Heart left ventricle (tissue), 16 donors: ENCODE measurements at regions not wholly inside any gene's neighbourhood (a gene's known extent, or its start where the extent isn't known, plus 50 kb on each side); places are given as distances from the start of the nearest gene placed in this dataset.

Experiments
- ATAC-seq, 4 donors: fragments of 200-7000 bp; cut with Tn5 transposase; one replicate each; pipeline ENCODE4 v1.9.1; 2020 to 2022; ENCODE audit warnings: moderate library complexity in 4 of 4, mild to moderate bottlenecking in 3 of 4, moderate number of reproducible peaks in 1 of 4
- DNase-seq, 5 donors: peaks; one replicate each; pipeline ENCODE4 v3.0.0-alpha.2; 2020
- H3K27ac ChIP-seq, 12 donors: fragments of 200-600 bp; sonication (generic) in 4 of 12; one replicate each; pipeline versions ENCODE4 v1.5.0 to v1.8.0; 2016 to 2022; ENCODE audit warnings: mild to moderate bottlenecking in 2 of 12
- H3K27me3 ChIP-seq, 9 donors: fragments of 200-600 bp; sonication (generic) in 2 of 9; one replicate each; pipeline versions ENCODE4 v1.5.1 to v1.8.0; 2016 to 2022; ENCODE audit warnings: mild to moderate bottlenecking in 3 of 9
- H3K36me3 ChIP-seq, 9 donors: fragments of 200-600 bp; sonication (generic) in 2 of 9; one replicate each; pipeline versions ENCODE4 v1.5.0 to v1.8.0; 2018 to 2022; ENCODE audit warnings: mild to moderate bottlenecking in 2 of 9
- H3K4me1 ChIP-seq, 12 donors: fragments of 200-600 bp; sonication (generic) in 4 of 12; one replicate each; pipeline versions ENCODE4 v1.5.0 to v1.8.0; 2016 to 2022; ENCODE audit warnings: mild to moderate bottlenecking in 3 of 12
- H3K4me3 ChIP-seq, 12 donors: fragments of 200-600 bp; sonication (generic) in 4 of 12; one replicate each; pipeline versions ENCODE4 v1.5.0 to v1.8.0; 2017 to 2022; ENCODE audit warnings: mild to moderate bottlenecking in 9 of 12, moderate library complexity in 4 of 12
- H3K9me3 ChIP-seq, 12 donors: fragments of 200-600 bp; sonication (generic) in 4 of 12; one replicate each; pipeline versions ENCODE4 v1.5.0 to v1.8.0; 2016 to 2022; ENCODE audit warnings: mild to moderate bottlenecking in 1 of 12
- POLR2A ChIP-seq, 2 donors: fragments of 450-650 bp; IDR thresholded peaks; one replicate each; pipeline ENCODE4 v1.6.1; 2017; ENCODE audit warnings: antibody characterized with exemption in 2 of 2, mild to moderate bottlenecking in 2 of 2, moderate library complexity in 2 of 2
- WGBS, 4 donors: extraction: QIAGEN DNeasy Blood & Tissue Kit in 2 of 4; methylation state at CpG; one replicate each; pipeline versions ENCODE4 v1.1.5 to v1.1.7; 2013 to 2018; 5-methylcytosine and 5-hydroxymethylcytosine counted together
- intact Hi-C, 10 donors: fragments of 100-400 bp; cut with DNase I; formaldehyde crosslinking; loops; one replicate each; pipeline versions ENCODE4 v1.11.1 to v1.14.2; 2022
- TF ChIP-seq, protein P1 (sequence below), 12 donors: fragments of 200-600 bp; sonication (generic) in 4 of 12; IDR thresholded peaks; one replicate each; pipeline versions ENCODE4 v1.5.0 to v1.8.0; 2018 to 2022; ENCODE audit warnings: antibody characterized with exemption in 12 of 12, mild to moderate bottlenecking in 5 of 12
- donor health status: ischemic (EF 13 %, LVEDD 7.1; RV severe dilation, severe dysfunction).
- donor health status: healthy with polysubstance abuse.
- donor health status: DM: no; HTN: yes; CAD: no.
- donor health status: DM: no; HTN: no; CAD: no.
- donor health status: ischemic (EF 25% LVEDD 6.9; RV normal size, moderate dysfunction).
- donor health status: ischemic (EF 25% LVEDD 5.7; RV mildly dilated, moderate dysfunction).
- donor health status: healthy.
- donor health status: DM: yes; HTN: yes; CAD: no.
- donor health status: ischemic (EF 35%, LVEDD 5.7; RV mildly dilated, moderate dysfunction).
- donor health status: nonischemic (EF 11% LVEDD 7.7; RV severe dilation, severe dysfunction).
- donor health status: DM: yes; HTN: yes; CAD: no.
- donor health status: PGD.
- donor health status: ischemic (EF 29% LVEDD 5.4; RV normal size, mild dysfunction).
- donor health status: nonischemic (EF 23%, LVEDD 6.1; RV moderate dilation, normal function).

- Histone ChIP-seq H3K27ac (peak overlapping the region in 1 of 12 donors; percentile 87), H3K4me1 (peaks cover 0 to 73% (median 44%) of the 10 kb centered on the region in 12 donors), H3K36me3 (no peaks in the 10 kb centered on the region), H3K4me3 (no peak overlapping the region), H3K9me3 (no peaks in the 10 kb centered on the region), H3K27me3 (no peaks in the 10 kb centered on the region)
- 78 to 98% (median 95%) methylated on average over 3 of the region's 3 CpGs for WGBS, 4 donors
- DNase-seq = no peak
- intact Hi-C loops = loop anchor here in 2 of 10 donors (5.0 kb wide), 2 partner anchors 42 to 48 kb away; no protein-coding TSS in a partner anchor
- TF ChIP-seq, protein P1, sequence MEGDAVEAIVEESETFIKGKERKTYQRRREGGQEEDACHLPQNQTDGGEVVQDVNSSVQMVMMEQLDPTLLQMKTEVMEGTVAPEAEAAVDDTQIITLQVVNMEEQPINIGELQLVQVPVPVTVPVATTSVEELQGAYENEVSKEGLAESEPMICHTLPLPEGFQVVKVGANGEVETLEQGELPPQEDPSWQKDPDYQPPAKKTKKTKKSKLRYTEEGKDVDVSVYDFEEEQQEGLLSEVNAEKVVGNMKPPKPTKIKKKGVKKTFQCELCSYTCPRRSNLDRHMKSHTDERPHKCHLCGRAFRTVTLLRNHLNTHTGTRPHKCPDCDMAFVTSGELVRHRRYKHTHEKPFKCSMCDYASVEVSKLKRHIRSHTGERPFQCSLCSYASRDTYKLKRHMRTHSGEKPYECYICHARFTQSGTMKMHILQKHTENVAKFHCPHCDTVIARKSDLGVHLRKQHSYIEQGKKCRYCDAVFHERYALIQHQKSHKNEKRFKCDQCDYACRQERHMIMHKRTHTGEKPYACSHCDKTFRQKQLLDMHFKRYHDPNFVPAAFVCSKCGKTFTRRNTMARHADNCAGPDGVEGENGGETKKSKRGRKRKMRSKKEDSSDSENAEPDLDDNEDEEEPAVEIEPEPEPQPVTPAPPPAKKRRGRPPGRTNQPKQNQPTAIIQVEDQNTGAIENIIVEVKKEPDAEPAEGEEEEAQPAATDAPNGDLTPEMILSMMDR (IDR thresholded peaks at IDR 0.05) = no peak
- no peak for TF ChIP-seq POLR2A (IDR thresholded peaks at IDR 0.05)
- ATAC-seq = no peak
Observed at GRCh38 chr11:35084817-35085440, 54.0 kb upstream of the CD44 start.

- intact Hi-C loops = loop anchor here in 1 of 10 donors (5.0 kb wide), 1 partner anchor 42 kb away; no protein-coding TSS in a partner anchor
- peak in 3 of 5 donors; percentile 29 to 77 (median 40) for DNase-seq
Observed at GRCh38 chr11:35085531-35086165, 53.3 kb upstream of the CD44 start.

GRCh38 chr11:35087648-35088047, 51.3 kb upstream of the CD44 start:
- 18 to 40% (median 25%) methylated on average over 1 of the region's 1 CpG for WGBS, 4 donors
- Histone ChIP-seq H3K27ac (peak overlapping the region in 8 of 12 donors; percentile 31 to 81 (median 66)), H3K27me3 (no peaks in the 10 kb centered on the region), H3K9me3 (no peaks in the 10 kb centered on the region), H3K36me3 (no peaks in the 10 kb centered on the region), H3K4me1 (peaks cover 0 to 62% (median 42%) of the 10 kb centered on the region in 12 donors), H3K4me3 (no peak overlapping the region)
- DNase-seq (peak in 4 of 5 donors; percentile 69 to 76 (median 74)), ATAC-seq (peak; percentile 69 to 87 (median 84))
- TF ChIP-seq, protein P1 (IDR thresholded peaks at IDR 0.05) = no peak
- TF ChIP-seq POLR2A (IDR thresholded peaks at IDR 0.05) = no peak
- intact Hi-C loops = loop anchor here in 1 of 10 donors (5.0 kb wide), 1 partner anchor 40 kb away; no protein-coding TSS in a partner anchor

More at GRCh38 chr11:35085531-35086165, 53.3 kb upstream of the CD44 start:
- ATAC-seq = peak in 2 of 4 donors; percentile 18 to 42
- Histone ChIP-seq H3K9me3 (no peaks in the 10 kb centered on the region), H3K4me3 (no peak overlapping the region), H3K27ac (peak overlapping the region in 2 of 12 donors; percentile 29 to 30), H3K27me3 (no peaks in the 10 kb centered on the region), H3K36me3 (no peaks in the 10 kb centered on the region), H3K4me1 (peaks cover 0 to 72% (median 44%) of the 10 kb centered on the region in 12 donors)
- 66 to 82% (median 75%) methylated on average over 4 of the region's 4 CpGs for WGBS, 4 donors
- no peak for TF ChIP-seq POLR2A (IDR thresholded peaks at IDR 0.05)
- TF ChIP-seq, protein P1 (IDR thresholded peaks at IDR 0.05) = no peak

DNA sequence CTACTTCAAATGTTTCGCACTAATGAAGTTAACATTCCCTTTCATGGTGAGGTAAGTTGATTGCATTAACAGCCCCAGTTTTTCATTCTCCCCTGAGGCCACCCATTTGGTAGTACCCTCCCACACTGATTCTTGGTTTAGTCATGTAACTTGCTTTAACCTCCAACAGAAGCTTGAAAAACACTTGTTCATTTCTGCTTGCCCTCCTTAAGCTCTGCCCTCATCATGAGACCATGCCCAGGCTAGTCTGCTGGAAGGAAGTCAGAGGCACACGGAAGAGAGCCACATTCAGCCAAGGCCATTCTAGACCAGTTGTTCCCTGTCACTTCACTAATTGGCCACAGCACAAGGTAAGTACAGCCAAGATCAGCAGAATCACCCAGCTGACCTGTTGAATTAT, 50.7 kb upstream of the CD44 start:
- H3K4me3 ChIP-seq = no peak overlapping the region
- WGBS, 4 donors = 52 to 69% (median 57%) methylated on average over 2 of the region's 2 CpGs
- intact Hi-C loops = loop anchor here in 1 of 10 donors (5.0 kb wide), 1 partner anchor 39 kb away; no protein-coding TSS in a partner anchor
- ATAC-seq = peak in 2 of 4 donors; percentile 32 to 39
- no peaks in the 10 kb centered on the region for H3K9me3 ChIP-seq
- no peaks in the 10 kb centered on the region for H3K36me3 ChIP-seq
- H3K4me1 ChIP-seq = peaks cover 0 to 56% (median 38%) of the 10 kb centered on the region in 12 donors
- peak overlapping the region in 9 of 12 donors; percentile 31 to 81 (median 63) for H3K27ac ChIP-seq
- DNase-seq = no peak
- H3K27me3 ChIP-seq = no peaks in the 10 kb centered on the region
- no peak for TF ChIP-seq POLR2A (IDR thresholded peaks at IDR 0.05)
- TF ChIP-seq, protein P1 (IDR thresholded peaks at IDR 0.05) = no peak
